ENCODE measurements at regions not wholly inside any gene's neighbourhood (a gene's known extent, or its start where the extent isn't known, plus 50 kb on each side); places are given as distances from the start of the nearest gene placed in this dataset.
"Not testable (repeated sequence)": the region's sequence is repeated elsewhere in the genome, so short reads cannot be mapped to it uniquely, and the experiment has no call there.

DNA sequence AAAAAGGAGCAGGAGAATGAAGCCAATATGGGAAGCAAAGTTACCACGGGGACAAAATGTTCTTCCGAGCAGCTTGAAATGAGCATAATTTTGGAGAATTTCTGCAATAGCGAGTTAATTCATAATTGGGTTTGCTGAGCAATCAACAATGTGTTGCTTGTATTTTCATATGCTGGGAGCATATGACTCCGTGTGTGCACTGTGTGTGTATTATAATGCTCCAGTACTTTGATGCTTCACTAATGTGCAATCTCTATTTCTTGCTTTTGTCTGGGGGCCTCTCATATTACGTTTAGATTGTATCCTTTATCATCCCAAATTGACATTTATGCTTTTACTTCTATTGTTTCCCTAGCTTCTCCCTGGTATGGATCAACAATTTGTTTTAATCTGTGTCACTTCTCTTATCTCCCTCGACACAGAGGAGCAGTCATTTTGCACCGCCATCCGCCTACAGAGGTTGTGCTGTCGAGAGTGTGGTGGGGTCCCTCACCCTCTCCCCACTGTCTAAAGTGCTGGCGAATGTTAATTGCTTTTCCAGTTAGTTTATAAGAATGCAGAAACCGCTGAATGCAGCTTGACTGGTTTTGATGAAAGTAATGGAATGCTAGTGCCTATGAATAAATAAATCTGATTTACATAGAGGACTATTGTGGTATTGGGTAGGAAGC is 372.5 kb upstream of the WWC1 start:
- no peak for DNase-seq

DNA sequence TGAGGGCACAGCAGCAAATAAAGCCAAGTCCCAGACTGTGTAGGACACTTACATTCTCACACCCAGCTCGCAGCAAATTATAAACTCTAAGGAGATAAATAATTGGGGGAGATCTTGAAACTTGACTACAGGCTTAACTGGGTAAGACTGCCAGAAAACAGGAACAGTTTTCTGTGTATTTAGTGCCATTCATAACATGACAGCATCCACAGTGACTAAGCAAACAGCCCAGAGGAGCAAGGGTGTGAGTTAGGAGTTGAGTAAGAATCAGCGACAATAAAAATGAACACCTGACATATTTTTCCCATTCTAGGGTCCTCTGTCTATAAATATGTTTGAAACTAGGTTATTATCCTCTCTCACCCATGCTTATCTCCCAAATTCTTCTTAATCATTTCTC is 370.9 kb upstream of the WWC1 start:
- no peak for DNase-seq

DNA sequence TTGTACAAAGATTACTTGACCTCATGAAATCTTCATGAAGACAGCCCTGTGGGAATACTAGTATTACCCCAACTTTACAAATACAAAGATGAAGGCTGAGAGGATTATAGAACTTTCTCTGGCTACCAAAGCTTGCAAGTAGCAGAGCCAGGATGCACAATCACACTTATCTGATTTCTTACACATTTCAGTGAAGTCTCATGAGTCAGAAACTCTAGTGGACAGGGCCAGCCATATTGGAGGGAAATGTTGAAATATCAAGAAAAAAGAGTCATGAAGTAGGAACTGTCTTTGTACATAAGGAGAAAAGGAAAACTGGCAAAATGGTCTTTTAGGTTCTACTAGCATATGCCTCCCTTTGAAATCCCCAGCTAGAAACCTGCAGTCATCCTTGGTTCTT is 369.6 kb upstream of the WWC1 start:
- DNase-seq = no peak

DNA sequence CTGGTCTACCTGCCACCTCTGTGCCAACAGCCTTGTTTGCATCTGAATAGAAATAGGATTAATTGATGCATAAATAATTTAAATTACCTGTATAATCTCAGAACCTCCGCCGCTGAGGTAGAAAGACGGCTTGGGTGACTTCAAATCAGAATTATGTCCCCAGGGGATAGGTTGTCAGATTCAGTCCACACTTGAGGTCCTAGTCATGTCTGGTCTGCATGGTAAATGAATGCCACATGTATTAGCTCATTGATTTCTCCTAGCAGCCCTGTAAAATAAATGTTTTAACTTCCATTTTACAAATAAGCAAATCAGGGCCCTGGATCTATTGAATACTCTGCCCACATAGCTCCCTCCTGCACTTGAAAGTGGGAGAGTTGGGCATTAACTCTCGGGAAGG is 368.0 kb upstream of the WWC1 start:
- DNase-seq = no peak

DNA sequence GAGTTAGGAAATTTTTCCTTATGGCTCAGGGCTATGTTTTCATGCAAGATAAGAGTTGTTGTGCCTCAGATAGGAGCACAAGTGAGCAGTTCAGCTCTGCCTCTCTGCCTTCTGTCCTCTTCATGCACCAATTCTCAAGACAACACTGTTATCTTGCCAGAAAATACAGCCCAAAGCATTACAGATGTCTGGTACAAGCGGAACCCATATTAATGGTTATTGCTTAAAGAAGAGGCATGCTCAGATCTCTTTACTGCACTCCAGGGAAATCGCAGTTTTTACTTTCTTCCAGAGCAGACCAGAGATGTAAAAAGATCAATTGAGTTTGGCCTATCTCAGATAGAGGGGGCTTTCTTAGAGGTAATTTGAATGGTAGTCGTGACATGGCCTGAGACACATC is 361.6 kb upstream of the WWC1 start:
- DNase-seq = no peak

DNA sequence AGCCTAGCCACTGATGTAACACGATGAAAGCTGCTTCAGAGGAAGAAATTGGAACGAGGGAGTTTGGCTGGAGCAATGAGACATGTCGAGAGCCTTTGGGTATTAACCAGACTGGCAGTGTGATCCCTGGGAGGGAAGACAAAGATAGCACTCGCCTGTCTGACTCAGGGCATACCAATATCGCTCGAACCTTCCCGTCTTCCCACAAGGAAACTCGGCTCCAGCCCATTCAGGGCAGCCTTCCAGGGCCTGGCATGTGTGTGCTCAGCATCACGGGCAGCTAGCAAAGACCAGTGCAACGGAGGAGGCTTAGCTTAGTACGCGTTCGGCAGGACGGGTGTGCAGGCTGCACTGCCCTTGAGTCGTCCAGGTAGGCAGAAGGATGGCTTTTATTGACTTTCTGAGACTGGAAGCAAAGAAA is 356.9 kb upstream of the WWC1 start:
- DNase-seq = no peak

DNA sequence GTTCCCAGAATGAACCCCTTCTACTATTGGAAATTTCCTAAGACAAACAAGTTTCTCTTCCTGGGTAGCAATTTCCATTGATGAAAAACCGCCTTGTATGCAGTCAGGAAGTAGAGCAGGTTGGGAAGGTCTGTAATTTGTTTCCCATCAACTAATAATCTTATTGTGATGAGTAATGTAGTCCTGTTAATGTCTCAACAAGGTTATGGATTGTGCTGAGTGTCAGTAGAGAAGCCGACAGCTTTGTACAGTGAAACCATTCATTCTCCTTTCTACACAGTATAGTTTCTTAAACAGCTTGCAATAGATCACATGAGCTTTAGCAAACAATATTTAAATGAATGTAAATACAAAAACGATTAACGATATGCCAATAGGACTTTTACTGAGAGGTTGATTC is 355.4 kb upstream of the WWC1 start:
- no peak for DNase-seq

DNA sequence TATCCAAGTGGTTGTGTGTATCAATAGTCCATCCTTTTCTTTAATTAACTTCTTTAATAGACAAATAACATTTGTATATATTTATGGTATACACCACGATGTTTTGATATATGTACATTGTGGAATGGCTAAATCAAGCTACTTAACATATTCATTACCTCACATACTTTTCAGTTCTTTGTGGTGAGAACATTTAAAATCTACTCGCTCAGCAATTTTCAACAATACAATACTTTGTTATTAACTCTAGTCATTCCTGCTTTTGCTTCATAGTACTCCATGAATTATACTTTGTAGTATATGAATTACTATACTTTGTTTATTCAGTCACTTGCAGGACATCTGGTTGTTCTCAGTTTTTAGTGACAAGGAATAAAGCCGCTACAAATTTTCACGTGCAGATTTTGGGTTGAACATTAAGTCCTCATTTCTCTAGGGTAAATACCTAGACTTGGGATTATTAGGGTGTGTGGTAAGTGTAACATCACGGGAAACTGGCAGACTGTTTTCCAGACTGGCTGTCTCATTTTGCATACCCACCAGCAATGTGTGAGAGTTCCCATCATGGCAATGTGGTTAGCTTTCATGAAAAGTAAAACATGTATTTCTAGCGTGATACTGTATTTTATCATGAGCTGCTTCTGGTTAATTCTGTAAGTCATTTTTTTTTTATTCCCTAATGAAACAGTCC is 354.4 kb upstream of the WWC1 start:
- DNase-seq = no peak

DNA sequence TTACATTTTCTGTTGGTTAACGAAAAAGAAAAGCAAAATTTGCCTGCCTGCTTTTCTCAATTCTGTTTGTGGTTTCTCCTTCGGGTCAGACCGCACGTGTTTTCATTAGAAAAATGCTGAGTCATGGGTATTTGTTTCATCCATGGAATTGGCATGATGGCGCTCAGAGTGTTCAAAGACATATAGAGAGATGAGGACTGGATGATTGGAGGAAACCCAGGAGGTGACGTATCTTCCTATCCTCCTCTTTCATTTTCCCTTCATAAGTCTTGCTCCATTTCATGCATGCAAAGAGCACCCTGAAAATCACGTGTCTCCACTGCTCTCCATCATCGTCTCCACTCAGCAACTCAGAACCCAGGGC is 353.8 kb upstream of the WWC1 start:
- peak in 1 of 5 experiments; percentile 3 for DNase-seq

DNA sequence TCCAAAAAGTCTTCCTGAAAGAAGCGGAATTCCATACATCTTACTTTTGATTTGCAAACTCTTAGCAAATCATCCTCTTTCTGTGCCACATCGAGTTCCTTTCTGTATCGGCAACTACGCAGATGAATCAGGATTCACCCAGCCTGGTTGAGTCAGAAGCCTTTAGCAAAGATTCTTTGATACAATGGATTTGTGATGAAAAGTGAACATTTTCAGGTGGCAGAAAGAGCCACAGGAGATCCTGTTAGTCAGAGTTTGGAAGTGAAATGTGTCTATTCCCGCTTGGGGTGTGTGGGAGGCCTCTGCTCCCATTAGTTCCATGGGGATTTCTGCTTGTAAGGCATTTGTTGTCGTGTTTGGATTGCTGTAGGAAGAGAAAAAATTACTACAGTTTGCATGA is 351.8 kb upstream of the WWC1 start:
- no peak for DNase-seq

DNA sequence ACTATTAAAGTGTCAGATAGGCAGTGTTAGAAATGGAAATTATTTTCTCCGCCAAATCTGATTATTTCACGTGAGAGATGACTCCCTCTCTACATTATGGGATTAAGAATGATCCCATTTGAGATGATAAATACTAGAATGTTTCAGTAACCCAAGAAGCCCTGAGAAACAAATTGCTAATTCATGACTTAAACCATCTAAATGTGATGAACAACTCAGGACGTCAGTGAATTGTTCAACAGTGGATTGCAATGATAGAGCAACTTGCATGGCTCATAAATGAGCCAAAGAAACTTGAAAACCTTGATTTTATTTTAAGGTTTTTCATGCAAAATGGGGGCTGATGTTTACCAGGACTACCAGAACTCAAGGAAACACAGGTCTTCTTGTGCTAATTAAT is 350.5 kb upstream of the WWC1 start:
- no peak for DNase-seq

DNA sequence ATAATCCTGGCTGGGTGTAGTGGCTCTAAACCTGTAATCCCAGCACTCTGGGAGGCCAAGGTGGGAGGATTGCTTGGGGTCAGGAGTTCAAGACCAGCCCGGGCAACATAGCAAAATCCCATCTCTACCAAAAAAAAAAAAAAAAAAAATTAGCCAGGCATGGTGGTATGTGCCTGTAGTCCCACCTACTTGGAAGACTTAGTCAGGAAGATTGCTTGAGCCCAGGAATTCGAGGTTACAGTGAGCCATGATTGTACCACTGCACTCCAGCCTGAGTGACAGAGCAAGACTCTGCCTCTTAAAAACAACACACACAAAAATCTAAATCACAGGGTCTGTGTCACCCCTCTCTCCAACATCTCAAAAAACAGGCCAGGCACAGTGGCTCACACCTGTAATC is 349.9 kb upstream of the WWC1 start:
- DNase-seq = not testable (repeated sequence)

DNA sequence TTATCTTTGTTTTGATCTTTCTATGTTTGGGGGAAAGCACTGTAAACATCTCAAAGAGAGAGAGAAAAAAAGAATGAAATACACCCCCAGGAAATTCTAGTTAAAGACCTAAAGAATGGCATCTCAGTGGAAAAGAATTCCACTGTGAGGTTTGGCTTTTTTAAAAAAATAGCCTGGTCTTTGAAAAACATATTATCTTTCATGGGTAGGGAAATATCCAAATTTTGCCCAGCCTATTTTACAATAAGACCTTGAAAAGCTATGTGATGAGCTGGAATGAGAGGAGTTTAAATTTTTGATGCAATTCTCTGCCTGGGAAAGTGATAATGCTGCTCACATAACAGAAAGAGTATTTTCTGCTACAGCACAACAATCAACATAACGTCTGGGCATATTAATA is 348.1 kb upstream of the WWC1 start:
- DNase-seq = no peak

DNA sequence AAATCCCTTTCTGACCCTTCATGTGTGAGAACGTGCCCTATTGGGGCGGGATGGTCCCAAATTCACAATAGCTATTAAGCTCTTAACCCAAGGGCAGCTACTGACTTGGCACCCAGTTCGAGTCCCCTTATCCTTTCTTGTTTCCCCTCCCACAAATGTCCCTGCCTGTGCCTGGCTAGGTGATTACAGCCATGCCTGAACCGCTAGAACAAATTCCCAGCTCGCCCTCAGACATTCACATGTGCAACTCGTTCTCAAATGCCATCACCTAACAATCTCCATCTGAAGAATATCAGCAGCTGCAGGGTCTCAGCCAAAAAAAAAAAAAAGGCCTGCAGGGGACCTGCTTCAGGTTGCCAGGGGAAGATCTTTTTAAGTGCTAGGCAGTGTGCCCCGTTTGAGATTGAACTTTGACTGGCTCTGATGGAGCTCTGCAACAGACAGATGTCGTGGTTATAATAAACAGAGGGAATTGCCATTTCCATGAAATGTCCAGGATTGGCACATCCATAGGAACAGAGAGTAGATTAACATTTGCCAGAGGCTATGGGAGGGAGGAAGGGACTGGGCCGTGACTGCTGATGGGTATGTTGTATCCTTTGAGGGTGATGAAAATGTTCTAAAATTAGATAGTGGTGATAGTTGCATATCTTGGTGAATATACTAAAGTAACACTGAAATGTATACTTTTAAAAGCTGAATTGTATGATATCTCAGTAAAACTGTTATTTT is 347.2 kb upstream of the WWC1 start:
- no peak for DNase-seq

DNA sequence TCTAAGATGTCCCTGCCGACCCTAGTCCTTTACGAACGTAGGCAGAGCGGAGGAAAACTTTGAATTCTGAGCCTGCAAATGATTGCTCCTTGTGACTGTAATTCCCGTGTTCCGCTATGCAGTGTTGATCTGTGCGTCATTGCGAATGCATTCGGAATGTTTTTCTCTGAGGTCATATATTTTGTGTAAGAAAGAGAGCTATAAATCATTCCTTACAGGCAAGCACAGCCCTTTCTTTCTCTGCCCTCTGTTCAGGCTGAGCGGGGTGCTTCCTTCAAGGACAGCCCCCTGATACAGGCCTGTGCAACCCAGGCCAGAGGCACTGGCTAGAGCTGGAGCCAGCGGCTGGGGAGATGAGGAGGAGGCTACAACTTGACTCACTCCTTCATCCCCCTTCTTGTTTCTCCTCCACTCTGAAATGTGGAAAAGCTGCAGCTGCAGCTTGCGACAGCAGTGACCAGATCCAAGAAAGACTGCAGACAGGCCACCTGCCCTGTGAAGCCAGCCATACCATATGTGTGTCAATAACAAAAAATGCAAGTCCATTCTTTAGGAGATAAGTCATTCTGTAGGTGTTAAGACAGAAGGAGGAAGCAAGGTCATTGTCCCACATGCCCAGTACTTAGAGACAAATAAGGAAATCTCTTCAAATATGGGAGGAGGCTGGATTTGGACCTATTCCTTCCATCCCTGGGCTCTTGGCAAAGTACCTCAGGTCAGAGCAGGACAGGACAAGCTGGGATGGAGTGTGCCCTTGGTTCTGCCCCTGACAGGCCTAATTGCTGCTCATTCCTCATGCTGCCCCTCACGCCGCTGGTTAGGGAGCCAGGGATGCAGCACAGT is 345.7 kb upstream of the WWC1 start:
- DNase-seq = no peak

DNA sequence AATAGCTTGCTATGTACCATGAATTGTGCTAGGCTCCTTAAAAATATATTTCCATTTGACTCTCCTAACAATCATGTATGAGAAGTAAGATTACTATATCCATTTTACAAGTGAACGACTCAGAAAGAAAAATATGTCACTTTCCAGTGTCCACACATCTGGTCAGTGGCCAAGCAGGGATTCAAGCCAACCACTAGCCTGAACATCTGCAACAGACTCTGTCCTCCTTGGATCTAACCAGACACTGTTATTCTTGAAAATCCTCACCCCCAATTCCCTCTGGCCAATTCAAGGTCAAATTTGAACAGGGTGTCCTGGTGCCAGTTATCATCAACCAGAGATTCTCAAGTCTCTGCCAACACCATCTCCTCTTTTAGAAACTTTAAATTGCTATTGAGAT is 344.1 kb upstream of the WWC1 start:
- no peak for DNase-seq

DNA sequence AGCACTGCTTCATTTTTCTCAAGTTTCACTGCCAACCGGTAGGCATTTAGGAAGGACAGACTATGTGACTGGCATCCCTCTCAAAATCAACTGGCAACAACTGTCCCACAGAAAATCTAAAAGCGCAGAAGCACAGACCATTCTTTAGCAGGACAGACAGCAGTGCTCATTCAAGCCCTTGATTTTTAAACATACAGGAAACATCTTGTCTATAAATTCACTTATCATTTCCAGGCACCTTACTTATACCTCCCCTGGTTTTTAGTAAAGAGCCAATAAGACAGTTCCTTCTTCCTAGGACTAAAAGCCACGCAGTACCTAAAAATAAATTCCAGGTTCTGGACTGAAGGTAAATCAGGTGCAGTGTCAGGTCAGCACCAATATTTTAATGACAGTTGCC is 343.2 kb upstream of the WWC1 start:
- DNase-seq = no peak

DNA sequence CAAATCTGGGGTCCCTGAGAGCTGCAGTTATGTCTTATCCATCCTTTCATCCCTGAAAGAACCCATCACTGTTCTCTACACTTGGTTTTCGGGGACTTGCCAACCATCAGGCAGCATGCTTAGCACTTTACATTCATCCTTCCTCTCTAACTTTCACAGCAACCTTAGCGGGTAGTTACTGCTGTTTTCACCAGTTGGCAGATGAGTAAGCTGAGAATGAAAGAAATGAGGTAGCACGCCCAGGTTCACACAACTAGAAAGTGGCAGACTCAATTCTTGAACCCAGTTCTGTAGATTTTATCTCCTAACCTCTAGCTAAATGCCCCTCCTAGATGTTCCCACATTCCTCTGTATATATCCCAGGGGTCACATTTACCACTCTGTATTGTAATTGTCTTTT is 342.0 kb upstream of the WWC1 start:
- peak in 1 of 5 experiments; percentile 5 for DNase-seq

DNA sequence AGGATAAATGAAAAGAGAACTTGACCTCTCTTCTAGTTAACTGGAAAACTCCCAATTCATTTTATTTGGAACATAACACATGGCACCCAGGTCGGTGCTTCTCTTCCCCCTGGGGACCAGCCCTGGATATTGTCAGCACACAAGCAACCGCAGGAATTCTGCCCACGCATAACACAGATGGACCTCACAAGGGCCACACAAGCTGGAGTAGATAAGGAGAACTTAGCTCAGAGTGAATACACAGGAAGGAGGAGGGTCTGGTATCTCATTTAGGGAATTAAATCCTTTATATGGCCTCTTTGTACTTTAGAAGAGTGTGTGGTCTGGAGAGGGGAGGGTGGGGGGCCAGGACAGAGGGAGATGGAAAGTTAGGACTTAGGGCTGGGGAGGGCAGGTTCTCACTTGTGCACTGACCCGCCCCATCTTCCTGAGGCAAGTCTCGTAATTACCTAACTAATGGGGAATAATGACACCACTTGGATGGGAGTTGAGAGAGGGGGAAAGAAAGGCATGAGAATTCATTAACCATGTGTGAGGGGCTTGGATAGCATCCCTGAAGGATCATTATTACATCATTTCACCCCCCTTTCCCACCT is 341.2 kb upstream of the WWC1 start:
- no peak for DNase-seq

DNA sequence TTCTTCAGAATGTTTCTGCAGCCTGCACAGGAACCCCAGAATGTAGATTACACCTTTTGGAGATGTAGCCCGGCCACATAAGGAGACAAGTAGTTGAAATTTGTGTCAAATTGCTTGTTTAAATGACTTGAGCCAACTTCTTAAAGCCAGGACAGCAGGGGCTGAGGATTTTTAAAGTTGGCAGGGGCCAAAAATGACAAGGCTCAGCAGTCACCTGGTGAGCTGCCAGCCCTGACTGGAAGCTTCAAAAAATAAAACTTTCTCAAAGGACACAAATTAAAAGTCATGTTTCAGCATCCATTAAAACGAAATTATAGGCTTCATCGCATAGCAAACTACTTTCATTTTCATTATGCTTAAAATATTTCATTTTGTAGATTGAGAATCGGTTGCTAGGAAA is 340.3 kb upstream of the WWC1 start:
- no peak for DNase-seq

DNA sequence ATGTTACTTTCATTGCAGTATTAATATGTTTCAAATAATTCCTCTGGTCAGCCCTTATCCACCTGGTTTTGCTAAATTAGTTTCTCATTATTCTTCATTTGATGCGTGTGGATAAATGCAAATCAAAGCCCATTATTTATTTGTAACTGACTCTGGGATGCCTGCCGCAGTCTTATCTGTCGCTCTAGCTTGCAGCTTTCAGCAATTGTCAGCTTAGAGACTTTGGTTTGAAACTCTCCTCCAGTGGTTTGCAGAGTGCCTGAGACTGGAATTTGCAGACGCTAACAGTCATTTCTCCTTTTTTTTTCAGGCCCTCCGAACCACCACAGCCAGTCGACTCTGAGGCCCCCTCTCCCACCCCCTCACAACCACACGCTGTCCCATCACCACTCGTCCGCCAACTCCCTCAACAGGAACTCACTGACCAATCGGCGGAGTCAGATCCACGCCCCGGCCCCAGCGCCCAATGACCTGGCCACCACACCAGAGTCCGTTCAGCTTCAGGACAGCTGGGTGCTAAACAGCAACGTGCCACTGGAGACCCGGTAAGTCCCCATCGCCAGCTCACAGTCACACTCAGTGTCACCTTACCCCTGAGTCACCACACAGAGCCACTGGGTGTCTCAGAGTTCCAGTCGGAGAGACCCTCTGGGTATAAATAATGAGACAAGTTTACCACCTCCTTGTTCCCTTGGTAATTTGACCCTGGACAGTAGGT is 339.0 kb upstream of the WWC1 start:
- no peak for DNase-seq

DNA sequence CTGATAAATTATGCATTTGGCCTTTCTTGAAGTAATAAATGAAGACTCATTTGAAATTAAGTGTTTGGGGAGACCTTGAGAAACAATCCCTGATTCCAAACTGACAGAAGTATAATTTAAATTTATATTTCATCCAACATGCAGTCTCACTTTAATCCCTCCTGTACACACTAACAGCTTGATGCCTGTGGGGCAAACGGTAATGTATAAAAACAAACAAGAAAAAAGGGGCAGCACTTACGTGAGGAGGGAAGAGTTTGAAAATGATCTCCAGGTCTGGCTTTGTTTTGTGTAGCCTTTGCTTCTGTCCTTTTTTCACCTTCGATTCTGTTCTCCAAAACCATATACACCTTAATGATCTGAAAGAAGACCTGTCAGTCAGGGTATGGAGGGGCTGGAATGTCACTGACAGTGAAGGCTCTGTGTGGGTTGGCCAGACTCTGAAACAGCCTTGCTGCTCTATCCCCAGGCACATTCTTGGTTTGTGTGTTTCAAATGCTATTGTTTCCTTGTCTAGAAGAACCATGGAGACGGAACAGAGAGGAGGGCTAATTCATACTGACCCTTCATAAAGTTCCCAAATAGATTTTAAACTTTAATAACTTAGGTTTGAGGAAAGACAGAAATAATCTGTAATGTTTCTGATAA is 338.2 kb upstream of the WWC1 start:
- DNase-seq = no peak

All from T-helper 2 cell (primary cell).